ENCODE measurements at regions not wholly inside any gene's neighbourhood (a gene's known extent, or its start where the extent isn't known, plus 50 kb on each side); places are given as distances from the start of the nearest gene placed in this dataset.

DNA sequence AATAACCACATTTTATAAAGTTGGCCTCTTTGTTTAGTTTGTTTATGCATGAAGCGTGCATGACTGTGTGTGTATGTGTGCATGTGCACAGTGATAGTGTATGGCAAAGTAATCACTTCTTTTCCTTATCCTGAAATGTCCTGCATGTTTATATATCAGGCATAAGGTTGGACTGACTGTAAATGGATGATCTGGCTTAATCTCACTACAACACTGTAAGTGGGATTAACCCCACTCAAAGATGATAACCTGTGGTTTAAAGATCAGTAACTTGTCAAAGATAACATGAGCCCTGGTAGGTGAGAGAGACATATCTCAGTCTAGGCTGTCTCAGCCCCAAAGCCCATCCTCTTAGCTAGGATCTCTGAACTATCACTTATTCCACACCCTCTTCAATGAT lies 376.6 kb upstream of the TSHZ2 start:
- no peak for DNase-seq (ENCODE audit: low read depth, low spot score)
- ChIA-PET CTCF (no interaction called here), POLR2A (no interaction called here)
- H3K4me3 ChIP-seq (ENCODE audit: low read depth, low read length) = no peak overlapping the region
- TF ChIP-seq, protein P1, sequence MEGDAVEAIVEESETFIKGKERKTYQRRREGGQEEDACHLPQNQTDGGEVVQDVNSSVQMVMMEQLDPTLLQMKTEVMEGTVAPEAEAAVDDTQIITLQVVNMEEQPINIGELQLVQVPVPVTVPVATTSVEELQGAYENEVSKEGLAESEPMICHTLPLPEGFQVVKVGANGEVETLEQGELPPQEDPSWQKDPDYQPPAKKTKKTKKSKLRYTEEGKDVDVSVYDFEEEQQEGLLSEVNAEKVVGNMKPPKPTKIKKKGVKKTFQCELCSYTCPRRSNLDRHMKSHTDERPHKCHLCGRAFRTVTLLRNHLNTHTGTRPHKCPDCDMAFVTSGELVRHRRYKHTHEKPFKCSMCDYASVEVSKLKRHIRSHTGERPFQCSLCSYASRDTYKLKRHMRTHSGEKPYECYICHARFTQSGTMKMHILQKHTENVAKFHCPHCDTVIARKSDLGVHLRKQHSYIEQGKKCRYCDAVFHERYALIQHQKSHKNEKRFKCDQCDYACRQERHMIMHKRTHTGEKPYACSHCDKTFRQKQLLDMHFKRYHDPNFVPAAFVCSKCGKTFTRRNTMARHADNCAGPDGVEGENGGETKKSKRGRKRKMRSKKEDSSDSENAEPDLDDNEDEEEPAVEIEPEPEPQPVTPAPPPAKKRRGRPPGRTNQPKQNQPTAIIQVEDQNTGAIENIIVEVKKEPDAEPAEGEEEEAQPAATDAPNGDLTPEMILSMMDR (IDR thresholded peaks at IDR 0.05; ENCODE audit: insufficient read depth, low read length, missing control alignments) = no peak

DNA sequence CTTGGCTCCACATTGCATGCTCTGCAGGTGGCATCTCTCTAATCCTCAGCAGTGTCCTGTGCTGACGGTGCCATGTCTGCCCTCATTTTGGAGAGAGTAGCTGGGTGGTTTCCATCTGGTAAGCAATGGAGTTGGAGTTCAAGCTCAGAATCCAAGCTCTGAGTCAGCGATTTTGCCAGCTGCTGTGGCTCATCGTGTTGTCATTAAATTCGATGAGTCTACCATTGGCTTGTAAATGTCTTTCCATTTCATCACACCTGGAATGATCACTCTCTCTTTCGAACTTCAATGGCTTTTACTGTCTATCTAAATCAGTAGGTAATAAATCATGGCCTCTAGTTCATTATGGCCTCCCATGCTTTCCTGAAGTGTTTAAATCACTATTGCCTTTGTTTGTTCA lies 378.5 kb upstream of the TSHZ2 start:
- ChIA-PET CTCF (no interaction called here), POLR2A (no interaction called here)
- TF ChIP-seq, protein P1 (IDR thresholded peaks at IDR 0.05; ENCODE audit: insufficient read depth, low read length, missing control alignments) = no peak
- DNase-seq (ENCODE audit: low read depth, low spot score) = no peak
- H3K4me3 ChIP-seq (ENCODE audit: low read depth, low read length) = no peak overlapping the region

DNA sequence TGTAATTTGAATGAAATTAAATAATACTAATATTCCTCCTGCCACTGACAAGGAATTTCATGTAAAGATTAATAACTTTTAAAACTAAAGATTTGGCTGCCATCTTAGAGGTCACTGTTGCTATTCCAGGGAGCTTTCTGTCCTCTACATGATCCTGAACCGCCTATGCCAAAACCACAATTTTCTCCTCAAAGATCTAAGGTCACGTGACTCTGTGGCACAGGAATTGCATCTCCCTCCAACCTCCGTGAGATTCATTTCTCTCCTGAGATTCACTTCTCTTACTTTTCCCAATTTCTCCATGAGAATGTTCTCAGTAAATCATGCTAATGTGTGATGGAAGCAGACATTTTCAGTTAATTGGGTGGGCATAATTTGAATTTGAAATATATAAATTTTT lies 379.6 kb upstream of the TSHZ2 start:
- no peak for DNase-seq (ENCODE audit: low read depth, low spot score)
- CTCF ChIA-PET = no interaction called here
- TF ChIP-seq, protein P1 (IDR thresholded peaks at IDR 0.05; ENCODE audit: insufficient read depth, low read length, missing control alignments) = no peak
- H3K4me3 ChIP-seq (ENCODE audit: low read depth, low read length) = no peak overlapping the region
- POLR2A ChIA-PET = no interaction called here

DNA sequence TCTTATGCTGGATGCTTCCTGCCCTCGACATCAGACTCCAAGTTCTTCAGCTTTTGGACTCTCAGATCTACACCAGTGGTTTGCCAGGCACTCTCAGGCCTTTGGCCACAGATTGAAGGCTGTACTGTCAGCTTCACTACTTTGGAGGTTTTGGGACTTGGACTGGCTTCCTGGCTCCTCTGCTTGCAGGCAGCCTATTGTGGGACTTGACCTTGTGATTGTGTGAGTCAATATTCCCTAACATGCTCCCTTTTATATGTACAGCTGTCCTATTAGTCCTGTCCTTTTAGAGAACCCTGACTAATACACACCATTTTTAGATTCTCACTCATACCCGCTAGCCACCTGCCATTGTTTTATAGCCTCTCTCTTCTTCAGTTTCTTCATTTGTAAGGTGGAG lies 382.1 kb upstream of the TSHZ2 start:
- CTCF ChIA-PET = interaction anchor here (1.0 kb wide), 1 partner anchor 9 kb away, joined by 3 read pairs; no protein-coding TSS in a partner anchor
- no peak for DNase-seq (ENCODE audit: low read depth, low spot score)
- TF ChIP-seq, protein P1 (IDR thresholded peaks at IDR 0.05; ENCODE audit: insufficient read depth, low read length, missing control alignments) = no peak
- H3K4me3 ChIP-seq (ENCODE audit: low read depth, low read length) = no peak overlapping the region
- POLR2A ChIA-PET = no interaction called here

DNA sequence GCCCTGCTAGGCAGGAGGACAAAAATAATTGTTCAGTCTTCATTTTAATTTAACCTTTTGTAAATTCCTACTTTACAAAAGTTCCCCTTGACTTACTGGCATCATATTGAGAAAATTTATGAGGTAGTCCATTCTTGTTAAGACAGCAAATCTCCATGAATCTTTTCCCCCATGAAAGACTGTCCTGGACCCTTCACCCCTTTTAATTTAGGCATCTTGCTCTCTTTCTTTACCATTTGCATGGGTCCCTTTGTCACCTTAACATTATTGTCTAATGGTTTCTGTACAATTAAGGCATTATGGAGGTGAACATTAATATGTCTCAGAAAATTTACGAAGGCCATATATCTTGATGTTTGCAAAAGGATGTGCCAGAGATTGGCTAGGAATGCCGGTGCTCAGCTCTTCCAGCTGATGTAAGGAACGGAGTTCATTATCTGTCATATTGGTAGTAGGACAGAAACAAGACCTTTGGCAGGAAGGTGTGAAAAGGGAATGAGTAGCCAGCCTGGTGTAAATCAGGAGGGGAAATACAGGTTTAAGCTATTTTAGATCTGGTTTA lies 382.8 kb upstream of the TSHZ2 start:
- H3K4me3 ChIP-seq (ENCODE audit: low read depth, low read length) = no peak overlapping the region
- ChIA-PET CTCF (interaction anchor here (1.0 kb wide), 1 partner anchor 9 kb away, joined by 3 read pairs; no protein-coding TSS in a partner anchor), POLR2A (no interaction called here)
- DNase-seq (ENCODE audit: low read depth, low spot score) = no peak
- TF ChIP-seq, protein P1 (IDR thresholded peaks at IDR 0.05; ENCODE audit: insufficient read depth, low read length, missing control alignments) = no peak

DNA sequence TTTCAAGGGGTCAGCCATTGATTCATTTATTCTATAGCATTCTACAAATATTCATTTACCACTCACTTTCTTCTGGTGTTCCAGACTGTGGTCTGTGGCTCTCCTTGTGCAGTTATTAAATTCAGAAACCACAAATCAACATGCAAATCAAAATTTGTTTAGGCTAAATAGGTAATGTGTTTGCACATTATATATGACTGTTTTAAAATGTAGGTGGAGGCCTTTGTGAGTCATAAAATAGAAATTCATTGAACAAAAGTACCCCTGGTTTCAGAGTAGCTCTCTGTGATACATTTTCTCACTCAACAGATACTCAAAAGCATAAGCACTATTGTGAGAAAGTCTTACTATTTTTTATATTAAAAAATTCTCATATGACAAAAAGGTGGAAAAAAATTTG lies 385.5 kb upstream of the TSHZ2 start:
- ChIA-PET CTCF (no interaction called here), POLR2A (no interaction called here)
- TF ChIP-seq, protein P1 (IDR thresholded peaks at IDR 0.05; ENCODE audit: insufficient read depth, low read length, missing control alignments) = no peak
- H3K4me3 ChIP-seq (ENCODE audit: low read depth, low read length) = no peak overlapping the region
- DNase-seq (ENCODE audit: low read depth, low spot score) = no peak
